ENCODE measurements at regions not wholly inside any gene's neighbourhood (a gene's known extent, or its start where the extent isn't known, plus 50 kb on each side); places are given as distances from the start of the nearest gene placed in this dataset.

DNA sequence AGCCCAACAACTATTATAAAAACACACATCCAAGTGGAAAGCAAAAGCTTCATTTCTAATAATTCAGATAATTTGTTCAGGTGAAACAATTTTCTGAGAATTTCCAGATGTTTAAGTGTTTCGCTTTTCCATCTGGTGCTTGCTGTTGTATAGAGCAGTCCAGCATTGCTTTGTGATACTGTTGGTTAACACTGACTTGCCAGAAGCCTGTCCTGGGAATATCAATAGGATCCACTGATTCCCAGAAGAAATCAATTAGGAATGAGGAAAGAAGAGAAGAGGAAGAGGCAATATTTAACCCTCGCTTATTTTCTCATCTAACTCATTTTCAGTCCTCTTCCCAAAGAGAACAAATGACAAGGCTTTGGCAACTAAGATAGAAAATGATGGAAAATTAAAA, 94.9 kb upstream of the DDIT4L start:
- DNase-seq (ENCODE audit: low read depth in 3 of 3, low spot score in 2 of 3), result no peak

- no peak for DNase-seq (ENCODE audit: low read depth in 3 of 3, low spot score in 2 of 3)
Observed at GRCh38 chr4:100284129-100284880, 94.0 kb upstream of the DDIT4L start.

GRCh38 chr4:100280807-100281206, 90.5 kb upstream of the DDIT4L start:
- no peak for DNase-seq (ENCODE audit: low read depth in 3 of 3, low spot score in 2 of 3)

GRCh38 chr4:100278567-100278966, 88.3 kb upstream of the DDIT4L start:
- no peak for DNase-seq (ENCODE audit: low read depth in 3 of 3, low spot score in 2 of 3)

DNA sequence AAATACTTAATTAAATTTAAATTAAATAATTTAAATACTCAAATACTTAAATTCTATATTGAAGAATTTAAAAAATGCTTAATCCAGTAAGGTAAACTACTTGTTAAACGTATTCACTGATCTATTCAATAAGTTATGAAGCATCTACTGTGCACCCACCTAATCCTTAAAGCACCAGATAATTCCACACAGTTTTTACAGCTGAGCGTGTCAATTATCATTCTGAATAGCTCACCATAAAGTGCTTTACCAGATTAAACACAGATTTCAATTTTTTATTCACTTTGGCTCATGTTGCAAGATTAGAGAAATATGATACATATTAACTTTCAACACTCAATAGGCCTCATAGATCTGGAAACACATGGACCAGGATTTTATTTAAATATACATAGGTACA, 79.2 kb upstream of the DDIT4L start:
- no peak for DNase-seq (ENCODE audit: low read depth in 3 of 3, low spot score in 2 of 3)

GRCh38 chr4:100268789-100269188, 78.5 kb upstream of the DDIT4L start:
- no peak for DNase-seq (ENCODE audit: low read depth in 3 of 3, low spot score in 2 of 3)

DNA sequence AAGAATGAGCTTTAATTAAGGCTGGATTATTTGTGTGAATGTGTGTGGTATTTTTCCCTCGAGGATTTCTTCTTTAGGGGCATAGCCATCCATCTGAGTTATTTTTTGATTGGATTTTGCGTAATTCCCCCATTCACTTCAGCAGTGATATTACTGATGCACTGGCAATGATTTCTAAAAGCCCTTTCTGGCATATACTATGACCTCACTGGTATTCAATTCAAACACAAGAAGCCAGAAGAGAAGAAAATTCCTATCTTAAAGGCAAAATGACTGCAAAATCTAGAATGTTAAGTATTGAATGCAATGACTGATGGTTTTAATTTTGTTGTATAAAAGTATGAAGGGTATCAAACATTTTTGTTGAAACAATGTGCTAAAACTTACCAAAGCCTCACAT, 71.1 kb upstream of the DDIT4L start:
- no peak for DNase-seq (ENCODE audit: low read depth in 3 of 3, low spot score in 2 of 3)

DNA sequence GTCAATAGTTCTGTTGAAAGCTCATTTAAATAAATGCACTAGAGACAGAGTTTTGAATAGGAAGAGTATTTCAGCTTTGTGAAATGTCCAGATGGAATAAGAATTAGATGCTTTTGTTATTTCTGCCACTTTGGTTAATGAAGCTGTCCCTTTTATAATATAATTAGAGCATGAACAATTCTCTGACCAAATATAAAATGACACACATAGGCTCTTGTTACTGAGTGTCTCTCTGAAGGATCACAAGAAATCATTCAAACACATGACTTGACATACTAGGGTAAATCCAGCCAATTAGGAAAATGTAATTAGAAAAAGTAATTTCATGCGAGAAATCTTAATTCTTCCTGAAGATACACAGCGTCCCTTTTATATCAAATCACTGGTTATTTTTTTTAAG, 68.4 kb upstream of the DDIT4L start:
- DNase-seq (ENCODE audit: low read depth in 3 of 3, low spot score in 2 of 3), result no peak

DNA sequence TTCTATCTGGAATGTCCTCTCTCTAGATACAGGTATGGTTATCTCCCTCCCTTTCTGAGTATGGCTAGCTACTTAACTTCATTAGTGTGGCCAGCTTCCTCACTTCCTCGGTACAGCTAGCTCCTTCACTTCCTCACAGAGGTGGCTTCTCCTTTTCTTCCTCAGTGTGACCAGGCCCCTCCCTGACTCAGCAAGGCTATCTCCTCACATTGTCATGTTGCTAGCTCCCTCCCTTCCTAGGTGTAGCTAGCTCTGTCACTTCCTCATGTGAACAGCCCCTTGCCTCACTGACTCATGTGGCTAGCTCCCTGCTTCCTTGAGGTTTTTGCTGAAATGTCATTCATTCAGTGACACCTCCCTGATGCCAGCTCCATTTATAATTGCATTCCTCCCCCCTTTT, 67.3 kb upstream of the DDIT4L start:
- no peak for DNase-seq (ENCODE audit: low read depth in 3 of 3, low spot score in 2 of 3)

DNA sequence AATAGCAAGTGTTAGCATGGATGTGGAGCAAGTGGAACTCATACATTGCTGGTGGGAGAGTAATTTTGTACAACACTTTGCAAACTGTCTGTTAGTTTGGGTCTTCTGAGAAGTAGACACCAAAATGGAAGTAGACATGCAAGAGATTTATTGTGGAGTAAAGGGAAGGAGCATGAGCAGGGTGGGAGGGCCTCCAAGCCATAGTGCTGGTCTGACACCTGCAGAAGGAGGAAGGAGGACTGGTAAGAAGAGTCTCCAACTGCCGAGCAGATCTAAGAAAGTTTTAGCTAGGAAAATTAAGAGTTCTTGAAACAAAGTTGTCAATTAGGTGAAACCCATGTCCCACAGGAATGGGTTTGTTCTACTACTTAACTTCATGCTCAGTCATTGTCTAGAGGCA, 64.0 kb upstream of the DDIT4L start:
- no peak for DNase-seq (ENCODE audit: low read depth in 3 of 3, low spot score in 2 of 3)

DNA sequence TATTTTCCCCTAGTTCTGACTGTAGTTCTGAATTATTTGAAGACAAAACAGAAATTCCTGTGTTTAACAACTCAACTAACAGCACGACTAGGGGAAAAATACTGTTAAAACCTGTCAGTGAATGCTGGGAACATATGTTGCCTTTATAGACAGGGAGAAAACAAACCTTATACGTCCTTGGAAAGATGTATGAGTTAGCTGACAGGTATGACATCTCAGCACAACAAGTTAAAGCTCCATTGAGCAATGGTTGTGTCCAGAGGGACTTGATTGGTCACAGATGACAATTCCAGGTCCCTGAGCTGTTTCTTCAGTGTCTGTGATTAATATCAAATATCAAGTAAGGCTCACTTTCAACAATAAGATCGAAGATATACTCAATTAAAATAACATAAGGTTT, 58.2 kb upstream of the DDIT4L start:
- peak in 1 of 3 donors; percentile 2 for DNase-seq (ENCODE audit: low read depth in 3 of 3, low spot score in 2 of 3)

DNA sequence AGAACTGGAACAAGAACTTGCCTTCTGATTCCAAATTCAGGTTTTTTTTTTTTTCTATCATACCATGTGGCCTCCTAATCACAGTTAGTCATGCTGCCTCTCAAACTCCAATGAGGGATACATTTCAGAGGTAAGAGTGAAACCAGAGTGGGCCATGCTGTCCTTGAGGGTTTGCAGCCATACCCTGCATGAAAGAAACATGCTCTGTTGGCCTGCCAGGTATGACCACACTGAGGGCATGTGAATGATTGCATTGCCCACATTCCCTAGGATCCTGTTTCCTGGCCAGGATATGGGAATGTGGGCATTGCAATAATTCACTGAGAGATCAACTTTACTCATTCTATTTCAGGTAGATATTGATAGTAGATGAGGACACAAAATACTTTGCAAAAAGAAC, 56.4 kb upstream of the DDIT4L start:
- no peak for DNase-seq (ENCODE audit: low read depth in 3 of 3, low spot score in 2 of 3)

DNA sequence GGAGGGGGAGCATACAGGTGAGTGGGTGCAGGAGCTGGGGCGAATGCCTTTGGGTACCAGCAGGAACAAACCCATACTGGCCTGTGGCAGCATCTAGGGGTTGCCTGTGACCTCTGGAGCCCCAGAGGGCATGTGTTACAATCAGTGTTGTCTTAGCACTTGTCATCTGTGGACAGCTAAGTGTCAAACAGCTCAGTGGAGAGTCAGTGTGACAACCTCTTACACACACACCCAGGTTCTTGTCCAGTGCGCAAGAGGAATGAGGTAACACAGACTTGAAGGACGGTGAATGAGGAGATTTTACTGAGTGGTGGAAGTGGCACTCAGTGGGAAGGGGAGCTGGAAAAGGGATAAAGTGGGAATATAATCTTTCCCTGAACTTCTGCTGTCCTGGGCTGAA, 54.1 kb upstream of the DDIT4L start:
- DNase-seq (ENCODE audit: low read depth in 3 of 3, low spot score in 2 of 3), result no peak
